Cerebellar cortex (tissue), 1 donor: ENCODE measurements at regions not wholly inside any gene's neighbourhood (a gene's known extent, or its start where the extent isn't known, plus 50 kb on each side); places are given as distances from the start of the nearest gene placed in this dataset.
"Not testable (repeated sequence)": the region's sequence is repeated elsewhere in the genome, so short reads cannot be mapped to it uniquely, and the experiment has no call there.

Source experiments
- DNase-seq: peaks from one replicate; pipeline ENCODE4 v3.0.0-alpha.2; 2015; ENCODE audit warnings: low spot score

- DNase-seq: no peak
Measured at GRCh38 chr4:13902146-13902545, 274.6 kb upstream of the BOD1L1 start.

- no peak for DNase-seq
Measured at GRCh38 chr4:13903061-13903460, 275.5 kb upstream of the BOD1L1 start.

- DNase-seq: no peak
Measured at GRCh38 chr4:13903901-13904300, 276.4 kb upstream of the BOD1L1 start.

- DNase-seq: no peak
Measured at GRCh38 chr4:13905543-13905942, 278.0 kb upstream of the BOD1L1 start.

GRCh38 chr4:13906727-13907126 is 279.2 kb upstream of the BOD1L1 start:
- no peak for DNase-seq

- DNase-seq: no peak
Measured at GRCh38 chr4:13907255-13907751, 279.8 kb upstream of the BOD1L1 start.

GRCh38 chr4:13908455-13908854 is 280.9 kb upstream of the BOD1L1 start:
- DNase-seq: no peak

- no peak for DNase-seq
Measured at GRCh38 chr4:13910556-13910955, 283.0 kb upstream of the BOD1L1 start.

GRCh38 chr4:13911256-13911655 is 283.7 kb upstream of the BOD1L1 start:
- no peak for DNase-seq

- no peak for DNase-seq
Measured at GRCh38 chr4:13912436-13912925, 285.0 kb upstream of the BOD1L1 start.

GRCh38 chr4:13912966-13913365 is 285.4 kb upstream of the BOD1L1 start:
- DNase-seq: no peak

GRCh38 chr4:13917015-13917414 is 289.5 kb upstream of the BOD1L1 start:
- no peak for DNase-seq

GRCh38 chr4:13918110-13918509 is 290.6 kb upstream of the BOD1L1 start:
- DNase-seq: no peak

- no peak for DNase-seq
Measured at GRCh38 chr4:13918991-13919441, 291.5 kb upstream of the BOD1L1 start.

GRCh38 chr4:13920111-13920875 is 292.8 kb upstream of the BOD1L1 start:
- no peak for DNase-seq

- DNase-seq: no peak
Measured at GRCh38 chr4:13920901-13921300, 293.4 kb upstream of the BOD1L1 start.

- DNase-seq: no peak
Measured at GRCh38 chr4:13921805-13922204, 294.3 kb upstream of the BOD1L1 start.

GRCh38 chr4:13922459-13922858 is 294.9 kb upstream of the BOD1L1 start:
- no peak for DNase-seq

- no peak for DNase-seq
Measured at GRCh38 chr4:13922873-13923645, 295.5 kb upstream of the BOD1L1 start.

- DNase-seq: not testable (repeated sequence)
Measured at GRCh38 chr4:13924900-13925299, 297.4 kb upstream of the BOD1L1 start.

GRCh38 chr4:13928214-13928613 is 300.7 kb upstream of the BOD1L1 start:
- no peak for DNase-seq

- DNase-seq: no peak
Measured at GRCh38 chr4:13930155-13930554, 302.6 kb upstream of the BOD1L1 start.

- no peak for DNase-seq
Measured at GRCh38 chr4:13933191-13933590, 305.7 kb upstream of the BOD1L1 start.
